ENCODE measurements at regions not wholly inside any gene's neighbourhood (a gene's known extent, or its start where the extent isn't known, plus 50 kb on each side); places are given as distances from the start of the nearest gene placed in this dataset.

DNA sequence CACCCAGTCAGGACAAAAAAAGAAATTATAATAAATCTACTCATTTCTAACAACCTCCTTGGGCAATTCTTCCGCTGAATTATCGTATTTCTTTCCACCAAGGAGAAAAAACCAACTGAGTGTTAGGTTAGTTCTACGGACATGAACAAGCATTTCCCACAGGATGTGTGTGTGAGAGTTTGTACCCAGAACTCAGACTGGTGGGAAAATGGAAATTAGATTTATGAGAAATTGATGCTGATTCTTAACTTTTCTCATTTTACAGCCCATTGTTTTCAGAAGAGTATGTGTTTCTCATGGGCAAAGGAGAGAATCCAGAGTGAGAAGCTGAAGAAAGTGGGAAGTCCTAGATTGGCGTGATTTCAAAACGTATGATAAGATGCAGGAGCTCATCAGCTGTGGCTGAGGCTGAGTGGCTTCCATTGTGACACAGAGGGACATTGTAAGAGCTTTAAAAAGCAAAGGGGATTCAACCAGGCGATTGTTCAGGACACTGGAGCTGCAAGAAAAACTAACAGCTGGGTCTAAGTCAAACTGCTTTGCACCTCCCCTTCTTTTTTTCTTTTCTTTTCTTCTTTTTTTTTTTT is 184.7 kb upstream of the ARGLU1 start:
- H3K27me3 ChIP-seq = no peaks in the 10 kb centered on the region
- peak overlapping the region in 10 of 12 donors; percentile 3 to 68 (median 34) for H3K27ac ChIP-seq
- DNase-seq = no peak
- H3K9me3 ChIP-seq = no peaks in the 10 kb centered on the region
- ATAC-seq = no peak
- H3K4me1 ChIP-seq = peaks cover 0 to 39% (median 10%) of the 10 kb centered on the region in 12 donors
- no peaks in the 10 kb centered on the region for H3K36me3 ChIP-seq
- no peak for TF ChIP-seq POLR2A (IDR thresholded peaks at IDR 0.05)
- TF ChIP-seq, protein P1, sequence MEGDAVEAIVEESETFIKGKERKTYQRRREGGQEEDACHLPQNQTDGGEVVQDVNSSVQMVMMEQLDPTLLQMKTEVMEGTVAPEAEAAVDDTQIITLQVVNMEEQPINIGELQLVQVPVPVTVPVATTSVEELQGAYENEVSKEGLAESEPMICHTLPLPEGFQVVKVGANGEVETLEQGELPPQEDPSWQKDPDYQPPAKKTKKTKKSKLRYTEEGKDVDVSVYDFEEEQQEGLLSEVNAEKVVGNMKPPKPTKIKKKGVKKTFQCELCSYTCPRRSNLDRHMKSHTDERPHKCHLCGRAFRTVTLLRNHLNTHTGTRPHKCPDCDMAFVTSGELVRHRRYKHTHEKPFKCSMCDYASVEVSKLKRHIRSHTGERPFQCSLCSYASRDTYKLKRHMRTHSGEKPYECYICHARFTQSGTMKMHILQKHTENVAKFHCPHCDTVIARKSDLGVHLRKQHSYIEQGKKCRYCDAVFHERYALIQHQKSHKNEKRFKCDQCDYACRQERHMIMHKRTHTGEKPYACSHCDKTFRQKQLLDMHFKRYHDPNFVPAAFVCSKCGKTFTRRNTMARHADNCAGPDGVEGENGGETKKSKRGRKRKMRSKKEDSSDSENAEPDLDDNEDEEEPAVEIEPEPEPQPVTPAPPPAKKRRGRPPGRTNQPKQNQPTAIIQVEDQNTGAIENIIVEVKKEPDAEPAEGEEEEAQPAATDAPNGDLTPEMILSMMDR (IDR thresholded peaks at IDR 0.05) = no peak
- peak overlapping the region in 1 of 12 donors; percentile 5 for H3K4me3 ChIP-seq
- WGBS, 4 donors = 35 to 41% (median 39%) methylated on average over 6 of the region's 6 CpGs
- intact Hi-C loops (cut with DNase I) = loop anchor here in 4 of 10 donors (5.0 to 10.0 kb wide), 4 partner anchors 35 to 165 kb away; no protein-coding TSS in a partner anchor

DNA sequence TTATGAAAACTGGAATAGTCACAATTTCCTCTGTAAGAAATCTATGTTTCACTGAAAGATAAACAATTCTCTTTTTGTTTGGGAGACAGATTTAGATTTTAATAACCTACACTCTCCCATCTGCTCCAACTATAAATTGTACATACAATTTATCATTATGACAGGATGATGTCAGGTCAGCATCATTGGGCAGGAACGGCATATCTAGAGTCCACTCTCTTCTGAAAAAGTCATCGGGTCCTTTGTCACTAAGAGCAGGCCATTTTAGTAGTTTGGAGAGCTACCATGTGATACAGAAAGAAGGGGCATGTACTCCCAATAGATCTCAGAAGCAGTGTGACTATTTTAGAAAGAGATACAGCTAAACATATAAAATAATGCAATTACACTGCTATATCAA is 180.8 kb upstream of the ARGLU1 start:
- no peak for ATAC-seq
- intact Hi-C loops (cut with DNase I) = no loop called here
- Histone ChIP-seq H3K36me3 (no peaks in the 10 kb centered on the region), H3K4me3 (no peak overlapping the region), H3K27ac (no peak overlapping the region), H3K9me3 (no peaks in the 10 kb centered on the region), H3K27me3 (no peaks in the 10 kb centered on the region), H3K4me1 (peaks cover 0 to 16% (median 1%) of the 10 kb centered on the region in 12 donors)
- DNase-seq = no peak
- WGBS, 4 donors = 43 to 69% (median 68%) methylated on average over 2 of the region's 2 CpGs
- TF ChIP-seq, protein P1 (IDR thresholded peaks at IDR 0.05) = no peak
- no peak for TF ChIP-seq POLR2A (IDR thresholded peaks at IDR 0.05)

DNA sequence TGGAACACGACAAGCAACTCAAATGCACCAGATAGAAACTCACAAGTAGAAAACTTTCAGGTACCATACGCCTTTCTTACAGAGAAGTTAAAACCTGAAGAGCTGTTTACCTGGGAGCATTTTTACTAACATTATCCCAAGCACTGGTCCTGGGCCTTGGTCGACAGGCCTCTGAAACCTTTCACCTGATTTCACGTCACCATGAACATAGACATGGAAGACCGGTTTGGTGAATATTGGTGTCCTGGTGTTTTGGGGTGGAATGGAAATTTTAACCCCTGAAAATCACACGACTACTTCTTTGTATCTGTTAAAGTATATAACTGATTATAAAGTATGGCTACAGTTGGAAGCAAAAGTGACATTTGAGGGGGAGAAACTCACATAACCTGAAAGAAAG is 176.6 kb upstream of the ARGLU1 start:
- ATAC-seq (no peak), DNase-seq (no peak)
- no peak overlapping the region for H3K4me3 ChIP-seq
- H3K9me3 ChIP-seq = no peaks in the 10 kb centered on the region
- no peaks in the 10 kb centered on the region for H3K27me3 ChIP-seq
- intact Hi-C loops (cut with DNase I) = no loop called here
- H3K36me3 ChIP-seq = no peaks in the 10 kb centered on the region
- H3K27ac ChIP-seq = no peak overlapping the region
- WGBS, 4 donors = 84 to 94% (median 91%) methylated on average over 6 of the region's 6 CpGs
- TF ChIP-seq, protein P1 (IDR thresholded peaks at IDR 0.05) = no peak
- TF ChIP-seq POLR2A (IDR thresholded peaks at IDR 0.05) = no peak
- H3K4me1 ChIP-seq = peaks cover 0 to 10% (median 1%) of the 10 kb centered on the region in 12 donors

DNA sequence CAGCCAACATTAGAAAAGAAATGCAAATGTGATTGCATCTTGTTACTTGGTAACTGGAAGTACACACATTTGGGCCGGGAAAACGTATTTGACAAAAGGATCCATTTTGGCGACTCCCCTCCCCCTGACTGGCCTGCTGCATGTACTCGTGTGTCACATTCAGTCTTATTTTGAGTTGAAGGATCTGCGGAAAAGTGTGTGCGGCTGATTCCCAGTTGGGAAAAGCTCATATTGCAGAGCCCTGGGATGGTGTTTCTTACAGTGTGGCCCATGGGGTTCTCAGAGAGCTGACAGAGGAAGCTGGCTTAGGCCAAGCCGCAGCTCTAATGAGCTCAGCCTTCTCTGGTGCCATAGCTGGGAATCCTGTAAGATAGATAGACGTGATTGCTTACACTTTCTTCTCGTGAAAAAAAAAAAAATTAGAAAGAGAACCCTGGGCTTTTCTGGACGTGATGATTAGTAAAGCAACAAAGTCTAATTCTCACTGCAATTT is 170.3 kb upstream of the ARGLU1 start:
- no peak overlapping the region for H3K27ac ChIP-seq
- H3K4me1 ChIP-seq = peaks cover 0 to 14% (median 1%) of the 10 kb centered on the region in 12 donors
- intact Hi-C loops (cut with DNase I) = no loop called here
- H3K36me3 ChIP-seq = no peaks in the 10 kb centered on the region
- H3K4me3 ChIP-seq = no peak overlapping the region
- ATAC-seq = no peak
- no peak for DNase-seq
- no peak for TF ChIP-seq POLR2A (IDR thresholded peaks at IDR 0.05)
- TF ChIP-seq, protein P1 (IDR thresholded peaks at IDR 0.05) = no peak
- H3K27me3 ChIP-seq = no peaks in the 10 kb centered on the region
- no peaks in the 10 kb centered on the region for H3K9me3 ChIP-seq
- 70 to 79% (median 77%) methylated on average over 10 of the region's 10 CpGs for WGBS, 4 donors
